Cardiac muscle cell (in vitro differentiated cells and primary cell): ENCODE measurements at regions not wholly inside any gene's neighbourhood (a gene's known extent, or its start where the extent isn't known, plus 50 kb on each side); places are given as distances from the start of the nearest gene placed in this dataset.
"Not testable (repeated sequence)": the region's sequence is repeated elsewhere in the genome, so short reads cannot be mapped to it uniquely, and the experiment has no call there.

Experiments used
- DNase-seq, 2 donors: peaks; one replicate each; pipeline versions ENCODE4 v3.0.0 to v3.0.0-alpha.2; 2010 to 2017; ENCODE audit warnings: low read depth in 1 of 2, low spot score in 1 of 2
- H3K27ac ChIP-seq: fragments of 200-600 bp; sonication (generic); 2 replicates; pipeline ENCODE4 v1.5.1; 2016
- H3K27me3 ChIP-seq: fragments of 200-600 bp; sonication (generic); 2 replicates; pipeline ENCODE4 v1.6.0; 2016; ENCODE audit warnings: control low read depth
- H3K36me3 ChIP-seq: fragments of 200-600 bp; sonication (generic); 2 replicates; pipeline ENCODE4 v1.5.1; 2016; ENCODE audit warnings: control low read depth
- H3K4me1 ChIP-seq: fragments of 200-600 bp; sonication (generic); 2 replicates; pipeline ENCODE4 v1.8.1; 2017; ENCODE audit warnings: low read depth, mild to moderate bottlenecking, mixed run types
- H3K4me3 ChIP-seq: fragments of 200-600 bp; sonication (generic); 2 replicates; pipeline ENCODE4 v1.5.1; 2016; ENCODE audit warnings: mild to moderate bottlenecking
- H3K9me3 ChIP-seq: fragments of 200-600 bp; sonication (generic); 2 replicates; pipeline ENCODE4 v1.5.1; 2017; ENCODE audit warnings: low read depth, mild to moderate bottlenecking, control low read depth
- TF ChIP-seq, protein P1 (sequence below): IDR thresholded peaks from 2 replicates; pipeline ENCODE4 v1.5.1; 2012; ENCODE audit warnings: low read depth, mild to moderate bottlenecking, low read length

GRCh38 chr5:12616093-12616492 is 711.8 kb upstream of the CTNND2 start:
- H3K36me3 ChIP-seq = no peaks in the 10 kb centered on the region
- no peaks in the 10 kb centered on the region for H3K9me3 ChIP-seq
- TF ChIP-seq, protein P1, sequence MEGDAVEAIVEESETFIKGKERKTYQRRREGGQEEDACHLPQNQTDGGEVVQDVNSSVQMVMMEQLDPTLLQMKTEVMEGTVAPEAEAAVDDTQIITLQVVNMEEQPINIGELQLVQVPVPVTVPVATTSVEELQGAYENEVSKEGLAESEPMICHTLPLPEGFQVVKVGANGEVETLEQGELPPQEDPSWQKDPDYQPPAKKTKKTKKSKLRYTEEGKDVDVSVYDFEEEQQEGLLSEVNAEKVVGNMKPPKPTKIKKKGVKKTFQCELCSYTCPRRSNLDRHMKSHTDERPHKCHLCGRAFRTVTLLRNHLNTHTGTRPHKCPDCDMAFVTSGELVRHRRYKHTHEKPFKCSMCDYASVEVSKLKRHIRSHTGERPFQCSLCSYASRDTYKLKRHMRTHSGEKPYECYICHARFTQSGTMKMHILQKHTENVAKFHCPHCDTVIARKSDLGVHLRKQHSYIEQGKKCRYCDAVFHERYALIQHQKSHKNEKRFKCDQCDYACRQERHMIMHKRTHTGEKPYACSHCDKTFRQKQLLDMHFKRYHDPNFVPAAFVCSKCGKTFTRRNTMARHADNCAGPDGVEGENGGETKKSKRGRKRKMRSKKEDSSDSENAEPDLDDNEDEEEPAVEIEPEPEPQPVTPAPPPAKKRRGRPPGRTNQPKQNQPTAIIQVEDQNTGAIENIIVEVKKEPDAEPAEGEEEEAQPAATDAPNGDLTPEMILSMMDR = no peak
- DNase-seq = no peak
- H3K27ac ChIP-seq = no peak overlapping the region
- no peaks in the 10 kb centered on the region for H3K4me1 ChIP-seq
- H3K4me3 ChIP-seq = no peak overlapping the region
- H3K27me3 ChIP-seq = no peaks in the 10 kb centered on the region

- Histone ChIP-seq H3K27ac (no peak overlapping the region), H3K36me3 (no peaks in the 10 kb centered on the region), H3K4me1 (no peaks in the 10 kb centered on the region), H3K4me3 (no peak overlapping the region), H3K9me3 (no peaks in the 10 kb centered on the region), H3K27me3 (no peaks in the 10 kb centered on the region)
- TF ChIP-seq, protein P1 = no peak
- no peak for DNase-seq
These were observed 711.0 kb upstream of the CTNND2 start for GRCh38 chr5:12615141-12615820.

DNA sequence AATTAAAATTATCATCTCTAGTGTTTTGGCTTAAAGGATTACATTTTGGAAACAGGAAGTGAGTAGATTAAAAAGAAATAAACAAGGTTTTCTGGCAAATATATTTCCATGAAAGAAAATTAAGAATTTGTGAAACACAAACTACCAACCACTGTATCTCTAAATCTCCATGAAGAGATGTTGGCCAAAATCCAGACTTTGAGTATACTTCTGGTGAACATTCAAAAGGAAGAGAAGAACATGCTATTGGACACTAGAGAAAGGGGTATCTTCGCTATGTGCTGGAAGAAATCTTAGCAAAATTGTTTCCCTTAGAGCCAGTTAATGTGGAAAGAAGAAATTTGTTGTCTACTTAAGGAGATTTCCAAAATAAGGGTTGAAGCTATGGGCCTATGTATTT is 710.4 kb upstream of the CTNND2 start:
- Histone ChIP-seq H3K36me3 (no peaks in the 10 kb centered on the region), H3K4me3 (no peak overlapping the region)
- no peak for DNase-seq

GRCh38 chr5:12611132-12611531 is 706.9 kb upstream of the CTNND2 start:
- Histone ChIP-seq H3K27me3 (no peaks in the 10 kb centered on the region), H3K4me1 (no peaks in the 10 kb centered on the region), H3K36me3 (no peaks in the 10 kb centered on the region), H3K27ac (no peak overlapping the region), H3K9me3 (no peaks in the 10 kb centered on the region), H3K4me3 (no peak overlapping the region)
- DNase-seq = no peak
- TF ChIP-seq, protein P1 = no peak

More for the DNA sequence above, 710.4 kb upstream of the CTNND2 start:
- TF ChIP-seq, protein P1 = no peak
- Histone ChIP-seq H3K9me3 (no peaks in the 10 kb centered on the region), H3K4me1 (no peaks in the 10 kb centered on the region), H3K27ac (no peak overlapping the region), H3K27me3 (no peaks in the 10 kb centered on the region)

GRCh38 chr5:12607817-12608216 is 703.6 kb upstream of the CTNND2 start:
- not testable (repeated sequence) for H3K36me3 ChIP-seq, H3K27me3 ChIP-seq, H3K9me3 ChIP-seq, H3K4me1 ChIP-seq, H3K27ac ChIP-seq, H3K4me3 ChIP-seq, DNase-seq

DNA sequence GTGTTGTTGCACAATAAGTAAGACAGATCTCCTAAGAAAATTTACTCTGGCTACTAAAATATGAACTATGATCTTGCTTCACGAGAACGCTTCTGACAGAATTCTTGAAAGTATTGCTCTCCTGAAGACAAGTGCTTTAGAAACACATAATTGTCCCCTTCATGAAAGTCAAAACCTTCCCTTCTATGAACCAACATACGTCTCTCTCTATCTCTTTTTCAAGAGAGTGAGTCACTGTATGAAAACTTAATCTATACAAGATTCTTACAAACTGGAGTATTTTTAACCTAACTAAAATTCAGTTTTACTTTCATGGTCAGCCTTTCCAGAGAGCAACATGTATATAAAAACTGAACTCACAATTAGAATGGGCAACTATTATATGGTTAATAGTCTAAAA is 688.0 kb upstream of the CTNND2 start:
- TF ChIP-seq, protein P1 = no peak
- H3K36me3 ChIP-seq = no peaks in the 10 kb centered on the region
- no peaks in the 10 kb centered on the region for H3K4me1 ChIP-seq
- no peak overlapping the region for H3K4me3 ChIP-seq
- no peak overlapping the region for H3K27ac ChIP-seq
- no peak for DNase-seq
- H3K9me3 ChIP-seq = no peaks in the 10 kb centered on the region
- no peaks in the 10 kb centered on the region for H3K27me3 ChIP-seq
